ENCODE measurements at regions not wholly inside any gene's neighbourhood (a gene's known extent, or its start where the extent isn't known, plus 50 kb on each side); places are given as distances from the start of the nearest gene placed in this dataset.
A peak's percentile ranks its signal among the peaks of the same experiment; 100 is the strongest.

DNA sequence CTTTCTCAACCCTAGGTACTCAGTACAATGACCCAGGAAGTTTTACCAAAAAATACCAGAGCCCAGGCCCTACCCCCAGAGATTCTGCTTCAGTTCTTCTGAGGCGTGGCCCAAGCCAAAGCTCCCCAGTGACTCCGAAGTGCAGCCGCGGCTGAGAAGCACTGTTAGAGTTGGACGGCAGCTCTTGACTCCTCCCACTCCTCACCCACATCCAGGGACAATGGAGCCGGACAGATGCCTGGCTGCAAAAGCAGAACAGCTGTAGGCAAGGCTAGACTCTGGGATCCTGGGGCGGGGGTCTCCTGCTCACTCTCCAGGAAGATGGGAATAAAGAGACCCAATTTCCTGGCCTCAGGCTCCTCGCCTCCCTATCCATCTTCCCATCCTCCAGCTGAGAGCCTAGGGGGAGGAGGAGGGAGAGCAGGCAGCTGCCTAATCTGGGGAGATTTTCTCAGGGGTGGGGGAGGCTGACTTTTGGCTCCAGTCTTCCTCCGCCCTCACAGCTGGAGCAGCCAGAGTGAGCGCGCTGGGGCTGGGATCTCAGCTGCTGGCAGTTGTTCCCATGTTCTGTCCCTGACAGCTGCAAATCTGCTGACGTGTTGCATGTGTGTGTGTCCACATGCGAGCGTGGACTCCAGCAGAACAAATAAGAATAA, 223.8 kb downstream of the OPA1 start:
- TF ChIP-seq EP300 (IDR thresholded peaks at IDR 0.05) (peak in 1 of 2 donors; percentile 47), CTCF (IDR thresholded peaks at IDR 0.05) (no peak), POLR2A (IDR thresholded peaks at IDR 0.05) (no peak)
